HepG2 (cell line): ENCODE measurements at regions not wholly inside any gene's neighbourhood (a gene's known extent, or its start where the extent isn't known, plus 50 kb on each side); places are given as distances from the start of the nearest gene placed in this dataset.

Experiments used
- ATAC-seq: fragments of 200-7000 bp; cut with Tn5 transposase; 3 replicates; pipeline ENCODE4 v1.9.1; 2020; ENCODE audit warnings: mild to moderate bottlenecking, moderate library complexity
- BruUV-seq: library from RNA; stranded (reverse); fragments of 400-500 nt; replicated peaks from 2 replicates; lab custom pipeline; 2021; lab: Mats Ljungman, UMichigan
- CTCF ChIA-PET: fragments of 300-600 bp; formaldehyde crosslinking; extraction: SDS; loops from one replicate; lab custom pipeline; 2021; ENCODE audit warnings: low total read pairs, inconsistent platforms, low intra/inter-chr PET ratio; lab: Yijun Ruan, JAX
- POLR2A ChIA-PET: fragments of 350-600 bp; sonication (Branson Sonifier 250); formaldehyde crosslinking; loops from one replicate; lab custom pipeline; 2020; ENCODE audit warnings: antibody characterized with exemption, inconsistent platforms; lab: Yijun Ruan, JAX
- DNase-seq: peaks from one replicate; pipeline ENCODE4 v3.0.0-alpha.2; 2015; ENCODE audit warnings: low spot score
- FAIRE-seq: peaks from 3 replicates; lab custom pipeline; 2011; peaks lifted over from hg19 to GRCh38; lab: Jason Lieb, UNC
- H2AFZ ChIP-seq: one replicate; pipeline ENCODE4 v1.6.1; 2011; ENCODE audit warnings: low read length, inconsistent platforms
- H3K27ac ChIP-seq: fragments of 300-600 bp; 3 replicates; pipeline ENCODE4 v1.8.0; 2011; ENCODE audit warnings: mixed run types, mild to moderate bottlenecking, mixed read lengths, low read length, inconsistent platforms; ENCODE audit not compliant: insufficient read depth; ENCODE audit errors: extremely low read length
- H3K27me3 ChIP-seq, 2 experiments: fragments of 200-600 bp in 1 of 2; 2 replicates in 1 of 2; 3 replicates in 1 of 2; pipeline versions ENCODE4 v1.6.0 to v1.8.0; 2011; ENCODE audit warnings: low read length in 2 of 2, mild to moderate bottlenecking in 2 of 2, moderate library complexity in 2 of 2, inconsistent platforms in 1 of 2; ENCODE audit not compliant: insufficient read depth in 2 of 2, control insufficient read depth in 1 of 2
- H3K36me3 ChIP-seq, 2 experiments: fragments of 200-600 bp in 1 of 2; replicated peaks in 1 of 2; 2 replicates in 1 of 2; 3 replicates in 1 of 2; pipeline versions ENCODE4 v1.5.1 to v1.8.0; 2011; ENCODE audit warnings: low read length in 2 of 2, inconsistent platforms in 1 of 2; ENCODE audit not compliant: insufficient read depth in 2 of 2, control insufficient read depth in 1 of 2
- H3K4me1 ChIP-seq: 2 replicates; pipeline ENCODE4 v1.5.1; 2012; ENCODE audit warnings: low read length, inconsistent platforms; ENCODE audit not compliant: insufficient read depth
- H3K4me2 ChIP-seq: 2 replicates; pipeline ENCODE4 v1.6.0; 2011; ENCODE audit warnings: low read depth, low read length, inconsistent platforms
- H3K4me3 ChIP-seq, 3 experiments: fragments of 200-600 bp in 1 of 3; sonication (generic), shearing (Covaris generic) in 1 of 3; replicated peaks in 1 of 3; 2 replicates each; pipeline ENCODE4 v1.5.1; 2011 to 2016; ENCODE audit warnings: low read length in 3 of 3, inconsistent platforms in 2 of 3, low read depth in 2 of 3, mild to moderate bottlenecking in 2 of 3, control low read depth in 1 of 3, mixed read lengths in 1 of 3; ENCODE audit not compliant: insufficient read depth in 1 of 3
- H3K79me2 ChIP-seq: one replicate; pipeline ENCODE4 v1.6.1; 2011; ENCODE audit warnings: low read length, inconsistent platforms; ENCODE audit not compliant: insufficient read depth
- H3K9ac ChIP-seq: 2 replicates; pipeline ENCODE4 v1.6.0; 2011; ENCODE audit warnings: mild to moderate bottlenecking, low read depth, low read length, inconsistent platforms; ENCODE audit not compliant: insufficient read depth
- H3K9me3 ChIP-seq: 2 replicates; pipeline ENCODE4 v1.5.1; 2012; ENCODE audit warnings: mild to moderate bottlenecking, low read length
- H4K20me1 ChIP-seq: 2 replicates; pipeline ENCODE4 v1.6.0; 2011; ENCODE audit warnings: inconsistent platforms, mild to moderate bottlenecking, low read length, moderate library complexity; ENCODE audit not compliant: insufficient read depth
- ETV6 ChIP-seq: sonication (generic); formaldehyde crosslinking; conservative IDR thresholded peaks from 2 replicates; pipeline ENCODE4 v1.4.0; 2020; ENCODE audit warnings: missing genetic modification reagents
- HNRNPL ChIP-seq: fragments of 200-400 bp; formaldehyde crosslinking; IDR thresholded peaks from 2 replicates; pipeline ENCODE4 v1.6.1; 2017; ENCODE audit warnings: mild to moderate bottlenecking, low read depth, low read length
- TP53 ChIP-seq: sonication (generic); formaldehyde crosslinking; conservative IDR thresholded peaks from 2 replicates; pipeline ENCODE4 v1.4.0; 2020; ENCODE audit warnings: missing genetic modification reagents
- ZNF430 ChIP-seq: sonication (generic); formaldehyde crosslinking; IDR thresholded peaks from 2 replicates; pipeline ENCODE4 v1.9.0; 2021; ENCODE audit warnings: mild to moderate bottlenecking, missing genetic modification reagents
- ZNF563 ChIP-seq: sonication (generic); formaldehyde crosslinking; IDR thresholded peaks from 2 replicates; pipeline ENCODE4 v1.8.0; 2022; ENCODE audit warnings: mild to moderate bottlenecking, moderate library complexity, missing genetic modification reagents
- ZSCAN31 ChIP-seq: sonication (generic); formaldehyde crosslinking; IDR thresholded peaks from 2 replicates; pipeline ENCODE4 v1.5.0; 2020; ENCODE audit warnings: low read depth, mild to moderate bottlenecking, missing genetic modification reagents
- in situ Hi-C: cut with HindIII; loops from 2 replicates; pipeline ENCODE4 v1.10.0; 2017; ENCODE audit warnings: low pct_unique_long_range_greater_than_20kb; ENCODE audit not compliant: extremely low pct_ligation_motif_present
- intact Hi-C: fragments of 100-400 bp; cut with micrococcal nuclease; formaldehyde crosslinking; loops from one replicate; pipeline ENCODE4 v1.10.0; 2022; ENCODE audit not compliant: unreplicated experiment
- TF ChIP-seq, protein P1 (sequence below): sonication (generic); formaldehyde crosslinking; IDR thresholded peaks from 2 replicates; pipeline ENCODE4 v1.4.0; 2020; ENCODE audit warnings: missing genetic modification reagents, borderline replicate concordance
- TF ChIP-seq, protein P2 (sequence below): sonication (generic); formaldehyde crosslinking; IDR thresholded peaks from 2 replicates; pipeline ENCODE4 v1.4.0; 2020; ENCODE audit warnings: mild to moderate bottlenecking, missing genetic modification reagents

DNA sequence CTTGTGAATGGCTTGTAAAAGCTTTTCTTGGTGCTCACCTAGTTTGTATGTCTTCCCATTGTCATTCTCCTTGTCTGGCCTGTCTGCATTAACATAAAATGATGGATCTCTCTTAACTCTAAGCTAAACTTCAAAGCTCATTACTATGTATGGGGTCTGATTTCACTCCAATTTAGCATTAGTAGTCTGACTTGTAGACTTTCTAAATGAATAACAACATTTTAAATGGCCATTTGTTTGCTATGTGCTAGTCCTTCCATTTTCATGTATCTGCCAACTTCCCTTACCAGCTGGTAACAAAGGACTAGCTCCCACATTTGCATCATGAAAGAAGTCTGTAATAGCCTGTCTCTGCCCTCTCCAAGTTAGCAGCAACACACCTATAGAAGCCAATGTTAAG lies 324.2 kb upstream of the RGPD4 start:
- Histone ChIP-seq H3K9me3 (peaks cover 8% of the 10 kb centered on the region; the same call in 1 of the 2 replicates), H3K4me3 (no peak overlapping the region), H3K27ac (no peak overlapping the region), H3K9ac (no peak overlapping the region), H2AFZ (no peak overlapping the region), H3K4me1 (no peaks in the 10 kb centered on the region), H3K4me2 (no peak overlapping the region), H3K27me3 (no peaks in the 10 kb centered on the region), H4K20me1 (no peaks in the 10 kb centered on the region), H3K36me3 (no peaks in the 10 kb centered on the region), H3K79me2 (no peaks in the 10 kb centered on the region)
- no peak for TF ChIP-seq ZNF430 (CRISPR knock-in tag)
- no peak for TF ChIP-seq ZSCAN31 (CRISPR knock-in tag)
- TF ChIP-seq, protein P1, sequence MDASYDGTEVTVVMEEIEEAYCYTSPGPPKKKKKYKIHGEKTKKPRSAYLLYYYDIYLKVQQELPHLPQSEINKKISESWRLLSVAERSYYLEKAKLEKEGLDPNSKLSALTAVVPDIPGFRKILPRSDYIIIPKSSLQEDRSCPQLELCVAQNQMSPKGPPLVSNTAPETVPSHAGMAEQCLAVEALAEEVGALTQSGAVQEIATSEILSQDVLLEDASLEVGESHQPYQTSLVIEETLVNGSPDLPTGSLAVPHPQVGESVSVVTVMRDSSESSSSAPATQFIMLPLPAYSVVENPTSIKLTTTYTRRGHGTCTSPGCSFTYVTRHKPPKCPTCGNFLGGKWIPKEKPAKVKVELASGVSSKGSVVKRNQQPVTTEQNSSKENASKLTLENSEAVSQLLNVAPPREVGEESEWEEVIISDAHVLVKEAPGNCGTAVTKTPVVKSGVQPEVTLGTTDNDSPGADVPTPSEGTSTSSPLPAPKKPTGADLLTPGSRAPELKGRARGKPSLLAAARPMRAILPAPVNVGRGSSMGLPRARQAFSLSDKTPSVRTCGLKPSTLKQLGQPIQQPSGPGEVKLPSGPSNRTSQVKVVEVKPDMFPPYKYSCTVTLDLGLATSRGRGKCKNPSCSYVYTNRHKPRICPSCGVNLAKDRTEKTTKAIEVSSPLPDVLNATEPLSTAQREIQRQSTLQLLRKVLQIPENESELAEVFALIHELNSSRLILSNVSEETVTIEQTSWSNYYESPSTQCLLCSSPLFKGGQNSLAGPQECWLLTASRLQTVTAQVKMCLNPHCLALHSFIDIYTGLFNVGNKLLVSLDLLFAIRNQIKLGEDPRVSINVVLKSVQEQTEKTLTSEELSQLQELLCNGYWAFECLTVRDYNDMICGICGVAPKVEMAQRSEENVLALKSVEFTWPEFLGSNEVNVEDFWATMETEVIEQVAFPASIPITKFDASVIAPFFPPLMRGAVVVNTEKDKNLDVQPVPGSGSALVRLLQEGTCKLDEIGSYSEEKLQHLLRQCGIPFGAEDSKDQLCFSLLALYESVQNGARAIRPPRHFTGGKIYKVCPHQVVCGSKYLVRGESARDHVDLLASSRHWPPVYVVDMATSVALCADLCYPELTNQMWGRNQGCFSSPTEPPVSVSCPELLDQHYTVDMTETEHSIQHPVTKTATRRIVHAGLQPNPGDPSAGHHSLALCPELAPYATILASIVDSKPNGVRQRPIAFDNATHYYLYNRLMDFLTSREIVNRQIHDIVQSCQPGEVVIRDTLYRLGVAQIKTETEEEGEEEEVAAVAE, result no peak
- no peak for TF ChIP-seq ZNF563 (CRISPR knock-in tag)
- no peak for TF ChIP-seq HNRNPL
- TF ChIP-seq, protein P2, sequence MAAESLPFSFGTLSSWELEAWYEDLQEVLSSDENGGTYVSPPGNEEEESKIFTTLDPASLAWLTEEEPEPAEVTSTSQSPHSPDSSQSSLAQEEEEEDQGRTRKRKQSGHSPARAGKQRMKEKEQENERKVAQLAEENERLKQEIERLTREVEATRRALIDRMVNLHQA, result no peak
- TF ChIP-seq TP53 (CRISPR knock-in tag), result no peak
- TF ChIP-seq ETV6 (CRISPR knock-in tag), result no peak
- FAIRE-seq (no peak), ATAC-seq (no peak), DNase-seq (no peak)
- BruUV-seq, result no TSS peak
- in situ Hi-C loops (no loop called here), intact Hi-C loops (no loop called here)
- ChIA-PET CTCF (no interaction called here), POLR2A (no interaction called here)
